ENCODE measurements at regions not wholly inside any gene's neighbourhood (a gene's known extent, or its start where the extent isn't known, plus 50 kb on each side); places are given as distances from the start of the nearest gene placed in this dataset.

DNA sequence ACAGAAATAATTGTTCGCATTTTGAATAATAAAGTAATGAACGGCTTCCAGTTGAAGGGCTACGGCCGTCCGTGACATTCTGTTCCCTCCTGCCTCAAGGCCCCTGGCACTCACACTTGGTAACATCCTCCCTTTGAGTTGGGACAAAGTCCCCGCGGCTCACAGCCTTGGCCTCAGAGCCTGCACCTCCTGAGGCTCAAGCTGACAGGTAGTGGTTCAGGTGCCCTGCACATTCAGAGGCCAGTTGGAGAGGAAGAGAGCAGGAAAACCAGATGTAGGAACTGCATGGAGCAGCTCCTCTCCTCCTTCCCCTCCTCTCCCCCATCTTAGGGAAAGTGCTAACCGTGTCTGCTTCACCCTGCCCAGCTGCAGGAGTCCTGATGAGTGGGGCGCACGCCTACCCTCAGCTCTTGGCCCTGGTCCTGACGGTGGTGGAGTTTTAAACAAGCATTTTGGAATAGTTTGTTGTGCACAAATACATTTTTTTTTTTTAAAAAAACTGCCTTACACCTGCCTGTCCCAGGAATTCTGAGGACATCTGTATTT lies 393.1 kb downstream of the SMOC2 start:
- Histone ChIP-seq H3K4me1 (ENCODE audit: control insufficient read depth, insufficient read depth, low read depth, low read length) (peaks cover 8% of the 10 kb centered on the region), H3K36me3 (ENCODE audit: control insufficient read depth in 1 of 2, insufficient read depth in 2 of 2, low read depth in 1 of 2, low read length in 2 of 2) (peaks cover 0 to 3% of the 10 kb centered on the region in 2 experiments), H3K27me3 (ENCODE audit: control insufficient read depth in 1 of 2, insufficient read depth in 1 of 2, low read length in 2 of 2) (peaks cover 3 to 26% of the 10 kb centered on the region in 2 experiments), H2BK12ac (ENCODE audit: low read length in 2 of 2) (no peak overlapping the region), H3K9me3 (ENCODE audit: control insufficient read depth, low read length) (no peaks in the 10 kb centered on the region), H3K4ac (ENCODE audit: low read depth in 1 of 2, low read length in 2 of 2) (no peak overlapping the region), H3K79me1 (replicated peaks; ENCODE audit: low read length, poor library complexity, severe bottlenecking) (no peaks in the 10 kb centered on the region), H3K14ac (ENCODE audit: low read length in 2 of 2) (no peak overlapping the region), H3K27ac (ENCODE audit: low read length, poor library complexity, severe bottlenecking) (no peak overlapping the region), H2BK120ac (ENCODE audit: low read depth, low read length) (no peak overlapping the region), H3K4me2 (ENCODE audit: low read length, poor library complexity, severe bottlenecking) (no peak overlapping the region), H3K23ac (ENCODE audit: low read length in 2 of 2) (no peak overlapping the region), H3K9ac (ENCODE audit: low read length) (no peak overlapping the region), H4K8ac (ENCODE audit: low read length) (no peak overlapping the region), H3K4me3 (ENCODE audit: insufficient read depth in 1 of 2, low read depth in 1 of 2, low read length in 2 of 2) (no peak overlapping the region), H2AFZ (ENCODE audit: low read depth, low read length) (peak overlapping the region; percentile 23), H4K91ac (ENCODE audit: low read length) (no peak overlapping the region), H2BK15ac (ENCODE audit: low read depth, poor library complexity, severe bottlenecking) (no peak overlapping the region), H2BK5ac (ENCODE audit: low read depth, low read length, poor library complexity, severe bottlenecking) (no peak overlapping the region), H3K18ac (ENCODE audit: low read depth in 1 of 2, low read length in 2 of 2) (no peak overlapping the region), H2AK5ac (ENCODE audit: low read length, severe bottlenecking) (peak overlapping the region; percentile 69)
- WGBS = 86% methylated on average over 7 of the region's 11 CpGs
- DNase-seq = no peak

DNA sequence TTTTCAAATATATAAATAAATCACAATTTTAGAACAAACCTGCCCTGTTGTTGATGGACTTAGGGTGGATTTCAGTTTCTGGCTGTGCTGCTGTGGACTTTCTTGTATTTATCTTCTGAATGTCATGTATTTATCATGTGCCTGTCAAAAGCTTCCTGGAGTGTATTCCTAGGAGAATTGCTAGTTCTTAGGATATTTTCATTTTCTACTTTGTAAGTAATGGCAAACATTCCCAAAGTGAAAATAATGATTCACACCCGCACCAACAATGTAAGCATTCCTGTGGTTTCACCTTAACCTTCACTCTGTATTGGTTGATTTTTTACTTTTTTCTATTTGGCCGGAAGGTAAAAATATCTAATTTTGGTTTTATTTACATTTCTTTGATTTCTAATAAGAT lies 387.8 kb downstream of the SMOC2 start:
- WGBS = no CpG with 5 or more reads among the region's 2 CpGs
- Histone ChIP-seq H3K27me3 (ENCODE audit: control insufficient read depth in 1 of 2, insufficient read depth in 1 of 2, low read length in 2 of 2) (peaks cover 0 to 12% of the 10 kb centered on the region in 2 experiments), H2AFZ (ENCODE audit: low read depth, low read length) (no peak overlapping the region), H3K9ac (ENCODE audit: low read length) (no peak overlapping the region), H3K4me3 (ENCODE audit: insufficient read depth in 1 of 2, low read depth in 1 of 2, low read length in 2 of 2) (no peak overlapping the region), H2BK5ac (ENCODE audit: low read depth, low read length, poor library complexity, severe bottlenecking) (no peak overlapping the region), H3K4ac (ENCODE audit: low read depth in 1 of 2, low read length in 2 of 2) (no peak overlapping the region), H2AK5ac (ENCODE audit: low read length, severe bottlenecking) (no peak overlapping the region), H2BK15ac (ENCODE audit: low read depth, poor library complexity, severe bottlenecking) (no peak overlapping the region), H3K27ac (ENCODE audit: low read length, poor library complexity, severe bottlenecking) (no peak overlapping the region), H3K4me1 (ENCODE audit: control insufficient read depth, insufficient read depth, low read depth, low read length) (peaks cover 5% of the 10 kb centered on the region), H3K36me3 (ENCODE audit: control insufficient read depth in 1 of 2, insufficient read depth in 2 of 2, low read depth in 1 of 2, low read length in 2 of 2) (no peaks in the 10 kb centered on the region), H4K8ac (ENCODE audit: low read length) (no peak overlapping the region), H4K91ac (ENCODE audit: low read length) (no peak overlapping the region), H3K14ac (ENCODE audit: low read length in 2 of 2) (no peak overlapping the region), H2BK12ac (ENCODE audit: low read length in 2 of 2) (no peak overlapping the region), H3K23ac (ENCODE audit: low read length in 2 of 2) (no peak overlapping the region), H3K4me2 (ENCODE audit: low read length, poor library complexity, severe bottlenecking) (no peak overlapping the region), H3K18ac (ENCODE audit: low read depth in 1 of 2, low read length in 2 of 2) (no peak overlapping the region), H2BK120ac (ENCODE audit: low read depth, low read length) (no peak overlapping the region), H3K9me3 (ENCODE audit: control insufficient read depth, low read length) (no peaks in the 10 kb centered on the region), H3K79me1 (replicated peaks; ENCODE audit: low read length, poor library complexity, severe bottlenecking) (no peaks in the 10 kb centered on the region)
- peak; percentile 6 for DNase-seq

DNA sequence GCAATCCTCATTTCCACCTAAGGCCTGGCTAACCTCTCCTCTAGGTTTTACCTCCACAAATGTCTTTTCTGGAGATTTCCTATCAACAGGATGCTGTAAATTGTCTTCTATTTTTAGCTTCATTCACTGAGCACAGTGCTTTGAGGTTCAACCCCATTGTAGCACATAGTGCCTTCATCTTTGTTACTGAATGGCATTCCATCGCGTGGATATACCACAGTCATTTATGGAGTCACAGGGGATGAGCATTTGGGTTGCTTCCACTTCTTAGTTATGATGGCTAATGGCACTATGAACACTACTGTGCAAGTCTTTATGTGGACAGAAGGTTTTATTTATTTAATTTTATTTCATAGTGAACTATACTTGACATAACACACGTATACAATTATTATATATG lies 387.1 kb downstream of the SMOC2 start:
- Histone ChIP-seq H3K23ac (ENCODE audit: low read length in 2 of 2) (no peak overlapping the region), H3K18ac (ENCODE audit: low read depth in 1 of 2, low read length in 2 of 2) (no peak overlapping the region), H2BK120ac (ENCODE audit: low read depth, low read length) (no peak overlapping the region), H4K91ac (ENCODE audit: low read length) (no peak overlapping the region), H3K4me1 (ENCODE audit: control insufficient read depth, insufficient read depth, low read depth, low read length) (peaks cover 8% of the 10 kb centered on the region), H3K9me3 (ENCODE audit: control insufficient read depth, low read length) (no peaks in the 10 kb centered on the region), H3K4me3 (ENCODE audit: insufficient read depth in 1 of 2, low read depth in 1 of 2, low read length in 2 of 2) (no peak overlapping the region), H2BK12ac (ENCODE audit: low read length in 2 of 2) (no peak overlapping the region), H3K36me3 (ENCODE audit: control insufficient read depth in 1 of 2, insufficient read depth in 2 of 2, low read depth in 1 of 2, low read length in 2 of 2) (no peaks in the 10 kb centered on the region), H2AK5ac (ENCODE audit: low read length, severe bottlenecking) (no peak overlapping the region), H2AFZ (ENCODE audit: low read depth, low read length) (no peak overlapping the region), H3K4me2 (ENCODE audit: low read length, poor library complexity, severe bottlenecking) (no peak overlapping the region), H3K9ac (ENCODE audit: low read length) (no peak overlapping the region), H3K14ac (ENCODE audit: low read length in 2 of 2) (no peak overlapping the region), H2BK5ac (ENCODE audit: low read depth, low read length, poor library complexity, severe bottlenecking) (no peak overlapping the region), H3K27me3 (ENCODE audit: control insufficient read depth in 1 of 2, insufficient read depth in 1 of 2, low read length in 2 of 2) (peaks cover 0 to 12% of the 10 kb centered on the region in 2 experiments), H2BK15ac (ENCODE audit: low read depth, poor library complexity, severe bottlenecking) (no peak overlapping the region), H4K8ac (ENCODE audit: low read length) (no peak overlapping the region), H3K27ac (ENCODE audit: low read length, poor library complexity, severe bottlenecking) (no peak overlapping the region), H3K4ac (ENCODE audit: low read depth in 1 of 2, low read length in 2 of 2) (no peak overlapping the region), H3K79me1 (replicated peaks; ENCODE audit: low read length, poor library complexity, severe bottlenecking) (no peaks in the 10 kb centered on the region)
- DNase-seq = no peak
- 88% methylated on average over 2 of the region's 3 CpGs for WGBS

DNA sequence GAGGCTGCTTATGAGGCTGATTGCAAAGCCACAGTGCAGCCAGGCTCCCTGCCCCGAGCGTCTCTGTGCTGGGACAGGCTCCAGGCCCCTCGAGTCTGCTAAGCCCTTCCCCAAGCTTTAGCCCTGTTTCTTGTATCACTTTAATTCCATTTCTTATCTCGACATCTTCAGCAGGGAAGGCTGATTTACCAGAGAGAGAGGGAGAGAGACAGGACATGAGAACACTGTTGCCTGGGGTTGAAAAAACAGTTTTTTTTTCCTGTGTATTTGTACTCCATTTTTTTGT lies 386.5 kb downstream of the SMOC2 start:
- DNase-seq = no peak
- H2BK5ac ChIP-seq (ENCODE audit: low read depth, low read length, poor library complexity, severe bottlenecking) = no peak overlapping the region
- H2AK5ac ChIP-seq (ENCODE audit: low read length, severe bottlenecking) = peak overlapping the region; percentile 62
- no peak overlapping the region for H3K4me2 ChIP-seq (ENCODE audit: low read length, poor library complexity, severe bottlenecking)
- no peak overlapping the region for H3K18ac ChIP-seq (ENCODE audit: low read depth in 1 of 2, low read length in 2 of 2)
- H3K14ac ChIP-seq (ENCODE audit: low read length in 2 of 2) = no peak overlapping the region
- no peak overlapping the region for H2BK120ac ChIP-seq (ENCODE audit: low read depth, low read length)
- no peak overlapping the region for H2AFZ ChIP-seq (ENCODE audit: low read depth, low read length)
- no peak overlapping the region for H4K8ac ChIP-seq (ENCODE audit: low read length)
- peaks cover 0 to 12% of the 10 kb centered on the region in 2 experiments for H3K27me3 ChIP-seq (ENCODE audit: control insufficient read depth in 1 of 2, insufficient read depth in 1 of 2, low read length in 2 of 2)
- H3K4me1 ChIP-seq (ENCODE audit: control insufficient read depth, insufficient read depth, low read depth, low read length) = peaks cover 8% of the 10 kb centered on the region
- H2BK15ac ChIP-seq (ENCODE audit: low read depth, poor library complexity, severe bottlenecking) = no peak overlapping the region
- H3K79me1 ChIP-seq (replicated peaks; ENCODE audit: low read length, poor library complexity, severe bottlenecking) = no peaks in the 10 kb centered on the region
- H4K91ac ChIP-seq (ENCODE audit: low read length) = no peak overlapping the region
- H3K9ac ChIP-seq (ENCODE audit: low read length) = no peak overlapping the region
- 64% methylated on average over 2 of the region's 4 CpGs for WGBS
- H3K27ac ChIP-seq (ENCODE audit: low read length, poor library complexity, severe bottlenecking) = no peak overlapping the region
- no peak overlapping the region for H3K4ac ChIP-seq (ENCODE audit: low read depth in 1 of 2, low read length in 2 of 2)
- H2BK12ac ChIP-seq (ENCODE audit: low read length in 2 of 2) = no peak overlapping the region
- no peak overlapping the region for H3K23ac ChIP-seq (ENCODE audit: low read length in 2 of 2)
- no peaks in the 10 kb centered on the region for H3K9me3 ChIP-seq (ENCODE audit: control insufficient read depth, low read length)
- no peaks in the 10 kb centered on the region for H3K36me3 ChIP-seq (ENCODE audit: control insufficient read depth in 1 of 2, insufficient read depth in 2 of 2, low read depth in 1 of 2, low read length in 2 of 2)
- H3K4me3 ChIP-seq (ENCODE audit: insufficient read depth in 1 of 2, low read depth in 1 of 2, low read length in 2 of 2) = no peak overlapping the region
